Heart right ventricle (tissue), 16 donors: ENCODE measurements at regions not wholly inside any gene's neighbourhood (a gene's known extent, or its start where the extent isn't known, plus 50 kb on each side); places are given as distances from the start of the nearest gene placed in this dataset.

ENCODE experiments used
- ATAC-seq, 8 donors: fragments of 200-7000 bp; cut with Tn5 transposase; one replicate each; pipeline ENCODE4 v1.9.1; 2020; ENCODE audit warnings: mild to moderate bottlenecking in 8 of 8, moderate library complexity in 8 of 8, moderate number of reproducible peaks in 1 of 8
- DNase-seq, 2 donors: peaks; one replicate each; pipeline ENCODE4 v3.0.0-alpha.2; 2020
- H3K27ac ChIP-seq, 10 donors: fragments of 200-600 bp; sonication (generic) in 2 of 10; one replicate each; pipeline versions ENCODE4 v1.5.0 to v1.8.0; 2020 to 2022; ENCODE audit warnings: mild to moderate bottlenecking in 3 of 10
- H3K27me3 ChIP-seq, 7 donors: fragments of 200-600 bp; one replicate each; pipeline ENCODE4 v1.8.0; 2021 to 2022; ENCODE audit warnings: mild to moderate bottlenecking in 2 of 7
- H3K36me3 ChIP-seq, 9 donors: fragments of 200-600 bp; sonication (generic) in 1 of 9; one replicate each; pipeline versions ENCODE4 v1.5.0 to v1.8.0; 2020 to 2022; ENCODE audit warnings: mild to moderate bottlenecking in 2 of 9
- H3K4me1 ChIP-seq, 9 donors: fragments of 200-600 bp; sonication (generic) in 1 of 9; one replicate each; pipeline versions ENCODE4 v1.5.0 to v1.8.0; 2020 to 2022; ENCODE audit warnings: mild to moderate bottlenecking in 4 of 9
- H3K4me3 ChIP-seq, 10 donors: fragments of 200-600 bp; sonication (generic) in 2 of 10; one replicate each; pipeline versions ENCODE4 v1.5.0 to v1.8.0; 2020 to 2022; ENCODE audit warnings: mild to moderate bottlenecking in 7 of 10, moderate library complexity in 2 of 10
- H3K9me3 ChIP-seq, 11 donors: fragments of 200-600 bp in 10 of 11; sonication (generic) in 2 of 11; one replicate each; pipeline versions ENCODE4 v1.5.0 to v1.8.0; 2013 to 2022; ENCODE audit warnings: mild to moderate bottlenecking in 2 of 11, control low read depth in 1 of 11, moderate library complexity in 1 of 11
- WGBS, 2 donors: extraction: QIAGEN DNeasy Blood & Tissue Kit; methylation state at CpG; one replicate each; pipeline ENCODE4 v1.1.7; 2013; ENCODE audit warnings: inconsistent platforms in 1 of 2; 5-methylcytosine and 5-hydroxymethylcytosine counted together
- intact Hi-C, 10 donors: fragments of 100-400 bp; cut with DNase I; formaldehyde crosslinking; loops; one replicate each; pipeline versions ENCODE4 v1.11.1 to v1.14.2; 2022
- TF ChIP-seq, protein P1 (sequence below), 9 donors: fragments of 200-600 bp; sonication (generic) in 2 of 9; IDR thresholded peaks; one replicate each; pipeline versions ENCODE4 v1.5.0 to v1.8.0; 2021 to 2022; ENCODE audit warnings: antibody characterized with exemption in 9 of 9, mild to moderate bottlenecking in 5 of 9, moderate library complexity in 1 of 9
- donor health status: Arrhythmogenic right ventricular cardiomyopathy.
- donor health status: ischemic (EF 13 %, LVEDD 7.1; RV severe dilation, severe dysfunction).
- donor health status: healthy with polysubstance abuse.
- donor health status: DM: no; HTN: yes; CAD: no.
- donor health status: DM: no; HTN: no; CAD: no.
- donor health status: ischemic (EF 25% LVEDD 6.9; RV normal size, moderate dysfunction).
- donor health status: ischemic (EF 25% LVEDD 5.7; RV mildly dilated, moderate dysfunction).
- donor health status: healthy.
- donor health status: DM: yes; HTN: yes; CAD: no.
- donor health status: Ischemic cardiomyopathy.
- donor health status: ischemic (EF 35%, LVEDD 5.7; RV mildly dilated, moderate dysfunction).
- donor health status: nonischemic (EF 11% LVEDD 7.7; RV severe dilation, severe dysfunction).
- donor health status: DM: yes; HTN: yes; CAD: no.
- donor health status: PGD.
- donor health status: ischemic (EF 29% LVEDD 5.4; RV normal size, mild dysfunction).
- donor health status: nonischemic (EF 23%, LVEDD 6.1; RV moderate dilation, normal function).

DNA sequence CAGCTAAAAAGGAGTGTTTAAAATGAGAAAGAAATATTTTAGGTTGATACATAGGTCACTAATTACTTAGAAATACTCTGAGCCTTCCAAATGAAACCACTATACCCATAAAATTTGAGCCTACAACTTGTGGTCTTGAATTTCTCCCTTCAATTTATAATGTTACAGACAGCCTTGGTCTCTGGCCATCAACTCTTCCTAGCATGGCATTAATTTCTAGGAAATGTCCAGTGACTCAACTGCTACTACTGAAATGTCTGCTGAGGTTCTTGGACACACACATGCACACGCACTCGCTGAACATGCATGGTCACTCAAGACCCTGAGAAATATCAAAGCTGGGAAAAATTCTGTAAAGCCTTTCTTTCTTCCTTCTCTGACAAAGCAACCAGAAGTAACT is 61.1 kb upstream of the SAMSN1 start:
- Histone ChIP-seq H3K27me3 (no peaks in the 10 kb centered on the region), H3K4me1 (peaks cover 0 to 11% (median 0%) of the 10 kb centered on the region in 9 donors), H3K9me3 (peaks cover 0 to 4% (median 0%) of the 10 kb centered on the region in 11 donors), H3K4me3 (no peak overlapping the region), H3K36me3 (no peaks in the 10 kb centered on the region), H3K27ac (no peak overlapping the region)
- ATAC-seq (no peak), DNase-seq (no peak)
- 96 to 99% methylated on average over 2 of the region's 2 CpGs for WGBS, 2 donors
- intact Hi-C loops: no loop called here
- TF ChIP-seq, protein P1, sequence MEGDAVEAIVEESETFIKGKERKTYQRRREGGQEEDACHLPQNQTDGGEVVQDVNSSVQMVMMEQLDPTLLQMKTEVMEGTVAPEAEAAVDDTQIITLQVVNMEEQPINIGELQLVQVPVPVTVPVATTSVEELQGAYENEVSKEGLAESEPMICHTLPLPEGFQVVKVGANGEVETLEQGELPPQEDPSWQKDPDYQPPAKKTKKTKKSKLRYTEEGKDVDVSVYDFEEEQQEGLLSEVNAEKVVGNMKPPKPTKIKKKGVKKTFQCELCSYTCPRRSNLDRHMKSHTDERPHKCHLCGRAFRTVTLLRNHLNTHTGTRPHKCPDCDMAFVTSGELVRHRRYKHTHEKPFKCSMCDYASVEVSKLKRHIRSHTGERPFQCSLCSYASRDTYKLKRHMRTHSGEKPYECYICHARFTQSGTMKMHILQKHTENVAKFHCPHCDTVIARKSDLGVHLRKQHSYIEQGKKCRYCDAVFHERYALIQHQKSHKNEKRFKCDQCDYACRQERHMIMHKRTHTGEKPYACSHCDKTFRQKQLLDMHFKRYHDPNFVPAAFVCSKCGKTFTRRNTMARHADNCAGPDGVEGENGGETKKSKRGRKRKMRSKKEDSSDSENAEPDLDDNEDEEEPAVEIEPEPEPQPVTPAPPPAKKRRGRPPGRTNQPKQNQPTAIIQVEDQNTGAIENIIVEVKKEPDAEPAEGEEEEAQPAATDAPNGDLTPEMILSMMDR (IDR thresholded peaks at IDR 0.05): no peak

DNA sequence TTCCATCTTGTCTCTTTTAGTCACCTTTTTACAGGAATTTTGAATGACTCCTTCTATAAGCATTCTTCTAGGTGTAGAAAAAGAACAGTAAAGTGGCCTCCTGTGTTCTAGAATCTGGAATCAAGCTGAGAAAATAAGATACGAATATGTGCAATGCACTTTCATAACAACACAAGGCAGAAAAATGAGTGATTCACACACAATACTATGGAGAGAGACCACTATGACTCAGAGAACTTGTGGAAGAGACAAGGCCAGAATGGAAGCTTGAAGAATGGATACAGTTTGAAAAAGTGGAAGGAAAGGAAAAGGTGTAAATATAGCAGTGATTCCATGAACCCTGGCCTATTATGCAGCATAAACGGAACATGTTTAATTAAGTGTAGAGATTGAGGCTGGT is 57.1 kb upstream of the SAMSN1 start:
- H3K4me3 ChIP-seq: no peak overlapping the region
- H3K4me1 ChIP-seq: peaks cover 0 to 23% (median 0%) of the 10 kb centered on the region in 9 donors
- intact Hi-C loops: no loop called here
- ATAC-seq (no peak), DNase-seq (no peak)
- 70 to 81% methylated on average over 2 of the region's 2 CpGs for WGBS, 2 donors
- TF ChIP-seq, protein P1 (IDR thresholded peaks at IDR 0.05): no peak
- H3K36me3 ChIP-seq: no peaks in the 10 kb centered on the region
- no peaks in the 10 kb centered on the region for H3K27me3 ChIP-seq
- H3K9me3 ChIP-seq: peaks cover 0 to 3% (median 0%) of the 10 kb centered on the region in 11 donors
- no peak overlapping the region for H3K27ac ChIP-seq

DNA sequence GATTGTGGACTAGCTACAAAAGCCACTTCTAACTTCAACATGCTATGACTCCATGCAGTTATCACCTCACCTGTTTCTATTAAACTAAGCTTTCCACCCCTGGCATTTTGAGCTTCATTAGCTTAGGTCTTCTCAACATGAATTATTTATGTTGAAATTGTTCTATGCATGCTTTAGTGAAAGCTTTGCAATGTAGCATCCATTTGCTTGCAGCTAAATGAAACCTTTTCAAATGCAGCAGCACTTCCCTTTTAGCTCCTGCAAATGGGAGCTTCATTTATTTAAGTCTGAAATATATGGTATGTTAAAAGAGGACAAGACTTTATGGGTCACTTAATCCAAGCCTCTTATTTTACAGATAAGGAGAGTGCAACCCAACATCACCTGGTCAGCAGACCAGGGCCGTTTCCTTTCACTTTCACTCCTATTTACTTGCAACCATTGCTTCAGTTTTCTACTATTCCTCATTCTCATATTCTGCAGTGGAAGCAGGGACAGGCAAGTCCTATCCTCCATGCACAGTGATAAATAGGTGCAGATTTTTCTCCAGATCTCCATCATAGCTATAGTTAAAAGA is 56.4 kb upstream of the SAMSN1 start:
- H3K27me3 ChIP-seq: no peaks in the 10 kb centered on the region
- H3K4me3 ChIP-seq: peak overlapping the region in 1 of 10 donors; percentile 9
- 32 to 43% methylated on average over 1 of the region's 1 CpG for WGBS, 2 donors
- H3K36me3 ChIP-seq: no peaks in the 10 kb centered on the region
- DNase-seq: no peak
- TF ChIP-seq, protein P1 (IDR thresholded peaks at IDR 0.05): no peak
- H3K4me1 ChIP-seq: peaks cover 0 to 23% (median 0%) of the 10 kb centered on the region in 9 donors
- peaks cover 0 to 3% (median 0%) of the 10 kb centered on the region in 11 donors for H3K9me3 ChIP-seq
- ATAC-seq: no peak
- intact Hi-C loops: no loop called here
- no peak overlapping the region for H3K27ac ChIP-seq

DNA sequence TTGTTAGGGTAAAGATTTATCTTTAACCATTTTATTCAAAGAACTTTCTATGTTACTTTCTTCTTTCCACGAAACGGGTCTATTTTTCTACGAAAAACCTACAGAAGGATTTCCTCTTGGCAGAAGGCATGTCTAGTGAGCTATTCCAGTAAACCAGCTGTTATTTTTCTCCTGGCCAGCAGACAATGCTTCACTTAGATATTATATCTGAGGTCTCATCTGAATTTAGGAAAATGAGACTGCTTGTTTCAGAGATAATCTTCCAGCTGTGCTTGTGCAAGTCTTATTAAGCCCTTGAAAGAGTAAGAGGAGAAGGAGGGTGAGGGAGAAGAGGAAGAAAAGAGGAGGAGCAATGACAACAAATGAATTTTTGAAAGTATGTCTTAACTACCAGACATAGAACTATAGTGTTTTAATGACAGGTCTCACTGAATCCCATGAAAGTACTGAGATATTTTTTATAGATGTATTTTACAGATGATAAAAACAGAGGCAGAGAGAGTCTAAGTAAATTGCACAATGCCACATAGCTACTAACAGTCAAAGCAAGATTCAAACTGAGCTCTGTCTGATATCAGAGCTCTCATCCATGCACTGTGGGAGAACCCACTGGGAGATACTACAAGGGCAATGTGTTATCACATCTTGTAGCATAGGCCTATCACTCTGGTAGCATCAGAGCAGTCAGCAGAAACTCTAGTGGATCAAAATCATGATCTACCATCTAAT is 54.6 kb upstream of the SAMSN1 start:
- no peak for DNase-seq
- H3K4me1 ChIP-seq: peaks cover 0 to 23% (median 0%) of the 10 kb centered on the region in 9 donors
- peaks cover 0 to 11% (median 0%) of the 10 kb centered on the region in 11 donors for H3K9me3 ChIP-seq
- H3K27ac ChIP-seq: peak overlapping the region in 5 of 10 donors; percentile 6 to 39 (median 15)
- TF ChIP-seq, protein P1 (IDR thresholded peaks at IDR 0.05): no peak
- intact Hi-C loops: no loop called here
- H3K36me3 ChIP-seq: no peaks in the 10 kb centered on the region
- H3K4me3 ChIP-seq: no peak overlapping the region
- 48 to 59% methylated on average over 3 of the region's 3 CpGs for WGBS, 2 donors
- no peaks in the 10 kb centered on the region for H3K27me3 ChIP-seq
- ATAC-seq: peak in 3 of 8 donors; percentile 22 to 52 (median 47)
